ENCODE measurements at regions not wholly inside any gene's neighbourhood (a gene's known extent, or its start where the extent isn't known, plus 50 kb on each side); places are given as distances from the start of the nearest gene placed in this dataset.
"Not testable (repeated sequence)": the region's sequence is repeated elsewhere in the genome, so short reads cannot be mapped to it uniquely, and the experiment has no call there.

GRCh38 chr9:28086881-28087280, 513.6 kb upstream of the C9orf72 start:
- intact Hi-C loops (cut with micrococcal nuclease) = no loop called here

- intact Hi-C loops (cut with micrococcal nuclease) = no loop called here
Measured at GRCh38 chr9:28092981-28093936, 520.0 kb upstream of the C9orf72 start.

- intact Hi-C loops (cut with micrococcal nuclease) = no loop called here
Measured at GRCh38 chr9:28101509-28101908, 528.2 kb upstream of the C9orf72 start.

GRCh38 chr9:28105001-28105400, 531.7 kb upstream of the C9orf72 start:
- intact Hi-C loops (cut with micrococcal nuclease) = no loop called here

GRCh38 chr9:28120184-28120583, 546.9 kb upstream of the C9orf72 start:
- intact Hi-C loops (cut with micrococcal nuclease) = loop anchor here (10.0 kb wide), 1 partner anchor 45 kb away; no protein-coding TSS in a partner anchor

- intact Hi-C loops (cut with micrococcal nuclease) = loop anchor here (10.0 kb wide), 1 partner anchor 46 kb away; no protein-coding TSS in a partner anchor
Measured at GRCh38 chr9:28120626-28121025, 547.3 kb upstream of the C9orf72 start.

- intact Hi-C loops (cut with micrococcal nuclease) = loop anchor here (10.0 kb wide), 1 partner anchor 47 kb away; no protein-coding TSS in a partner anchor
Measured at GRCh38 chr9:28121366-28121765, 548.1 kb upstream of the C9orf72 start.

- intact Hi-C loops (cut with micrococcal nuclease) = loop anchor here (10.0 kb wide), 1 partner anchor 50 kb away; no protein-coding TSS in a partner anchor
Measured at GRCh38 chr9:28124917-28125316, 551.6 kb upstream of the C9orf72 start.

GRCh38 chr9:28127101-28127500, 553.8 kb upstream of the C9orf72 start:
- intact Hi-C loops (cut with micrococcal nuclease) = loop anchor here (10.0 kb wide), 1 partner anchor 52 kb away; no protein-coding TSS in a partner anchor

GRCh38 chr9:28134446-28134976, 561.2 kb upstream of the C9orf72 start:
- intact Hi-C loops (cut with micrococcal nuclease) = loop anchor here (10.0 kb wide), 1 partner anchor 60 kb away; no protein-coding TSS in a partner anchor

GRCh38 chr9:28135549-28135948, 562.3 kb upstream of the C9orf72 start:
- intact Hi-C loops (cut with micrococcal nuclease) = loop anchor here (10.0 kb wide), 1 partner anchor 59 kb away; no protein-coding TSS in a partner anchor

- intact Hi-C loops (cut with micrococcal nuclease) = loop anchor here (10.0 kb wide), 1 partner anchor 59 kb away; no protein-coding TSS in a partner anchor
Measured at GRCh38 chr9:28136113-28136512, 562.8 kb upstream of the C9orf72 start.

GRCh38 chr9:28147430-28147829, 574.1 kb upstream of the C9orf72 start:
- intact Hi-C loops (cut with micrococcal nuclease) = not testable (repeated sequence)

GRCh38 chr9:28147923-28148597, 574.8 kb upstream of the C9orf72 start:
- intact Hi-C loops (cut with micrococcal nuclease) = not testable (repeated sequence)

GRCh38 chr9:28149361-28150050, 576.2 kb upstream of the C9orf72 start:
- intact Hi-C loops (cut with micrococcal nuclease) = not testable (repeated sequence)

GRCh38 chr9:28155067-28155466, 581.8 kb upstream of the C9orf72 start:
- intact Hi-C loops (cut with micrococcal nuclease) = no loop called here

- intact Hi-C loops (cut with micrococcal nuclease) = no loop called here
Measured at GRCh38 chr9:28155671-28156070, 582.4 kb upstream of the C9orf72 start.

GRCh38 chr9:28158451-28158850, 585.2 kb upstream of the C9orf72 start:
- intact Hi-C loops (cut with micrococcal nuclease) = no loop called here

- intact Hi-C loops (cut with micrococcal nuclease) = no loop called here
Measured at GRCh38 chr9:28163619-28164018, 590.3 kb upstream of the C9orf72 start.

GRCh38 chr9:28166179-28166578, 592.9 kb upstream of the C9orf72 start:
- intact Hi-C loops (cut with micrococcal nuclease) = no loop called here

GRCh38 chr9:28177142-28177541, 603.9 kb upstream of the C9orf72 start:
- intact Hi-C loops (cut with micrococcal nuclease) = no loop called here

Data from T-helper 2 cell treated with Interferon-gamma antibody and Interleukin-4, amounts not matched to agents 100 ng/mL and 5 ng/mL, for 36 hours (primary cell).